ENCODE measurements at regions not wholly inside any gene's neighbourhood (a gene's known extent, or its start where the extent isn't known, plus 50 kb on each side); places are given as distances from the start of the nearest gene placed in this dataset.

DNA sequence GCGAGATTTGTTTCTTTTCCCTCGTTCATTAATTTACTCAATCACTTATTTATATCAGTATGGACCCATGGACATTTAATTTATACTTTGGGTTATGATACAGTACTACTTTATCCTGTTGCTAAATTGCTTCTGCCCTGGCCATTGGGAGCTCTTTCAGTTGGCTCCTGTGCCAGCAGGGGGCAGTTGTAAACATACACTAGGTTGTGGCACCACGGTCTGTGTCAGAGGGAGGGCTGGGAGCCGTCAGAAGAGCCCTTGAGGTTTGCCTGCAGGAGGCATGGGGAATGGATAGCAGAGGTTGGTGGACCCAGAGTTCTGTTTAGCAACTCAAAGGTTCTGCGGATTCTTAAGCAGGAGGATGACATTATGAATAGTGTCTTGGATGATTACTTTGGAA, 94.3 kb downstream of the ERCC5 start:
- TF ChIP-seq, protein P1, sequence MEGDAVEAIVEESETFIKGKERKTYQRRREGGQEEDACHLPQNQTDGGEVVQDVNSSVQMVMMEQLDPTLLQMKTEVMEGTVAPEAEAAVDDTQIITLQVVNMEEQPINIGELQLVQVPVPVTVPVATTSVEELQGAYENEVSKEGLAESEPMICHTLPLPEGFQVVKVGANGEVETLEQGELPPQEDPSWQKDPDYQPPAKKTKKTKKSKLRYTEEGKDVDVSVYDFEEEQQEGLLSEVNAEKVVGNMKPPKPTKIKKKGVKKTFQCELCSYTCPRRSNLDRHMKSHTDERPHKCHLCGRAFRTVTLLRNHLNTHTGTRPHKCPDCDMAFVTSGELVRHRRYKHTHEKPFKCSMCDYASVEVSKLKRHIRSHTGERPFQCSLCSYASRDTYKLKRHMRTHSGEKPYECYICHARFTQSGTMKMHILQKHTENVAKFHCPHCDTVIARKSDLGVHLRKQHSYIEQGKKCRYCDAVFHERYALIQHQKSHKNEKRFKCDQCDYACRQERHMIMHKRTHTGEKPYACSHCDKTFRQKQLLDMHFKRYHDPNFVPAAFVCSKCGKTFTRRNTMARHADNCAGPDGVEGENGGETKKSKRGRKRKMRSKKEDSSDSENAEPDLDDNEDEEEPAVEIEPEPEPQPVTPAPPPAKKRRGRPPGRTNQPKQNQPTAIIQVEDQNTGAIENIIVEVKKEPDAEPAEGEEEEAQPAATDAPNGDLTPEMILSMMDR (IDR thresholded peaks at IDR 0.05; ENCODE audit: borderline replicate concordance) = no peak
- H3K36me3 ChIP-seq = no peaks in the 10 kb centered on the region
- DNase-seq = no peak
- intact Hi-C loops (cut with micrococcal nuclease) = no loop called here
- H3K27ac ChIP-seq (replicated peaks) = no peak overlapping the region
- no peak overlapping the region for H3K4me3 ChIP-seq
- H3K4me1 ChIP-seq = no peaks in the 10 kb centered on the region
- H3K27me3 ChIP-seq (ENCODE audit: low read depth) = peaks cover 4% of the 10 kb centered on the region
- H3K9me3 ChIP-seq (replicated peaks) = peaks cover 17% of the 10 kb centered on the region

DNA sequence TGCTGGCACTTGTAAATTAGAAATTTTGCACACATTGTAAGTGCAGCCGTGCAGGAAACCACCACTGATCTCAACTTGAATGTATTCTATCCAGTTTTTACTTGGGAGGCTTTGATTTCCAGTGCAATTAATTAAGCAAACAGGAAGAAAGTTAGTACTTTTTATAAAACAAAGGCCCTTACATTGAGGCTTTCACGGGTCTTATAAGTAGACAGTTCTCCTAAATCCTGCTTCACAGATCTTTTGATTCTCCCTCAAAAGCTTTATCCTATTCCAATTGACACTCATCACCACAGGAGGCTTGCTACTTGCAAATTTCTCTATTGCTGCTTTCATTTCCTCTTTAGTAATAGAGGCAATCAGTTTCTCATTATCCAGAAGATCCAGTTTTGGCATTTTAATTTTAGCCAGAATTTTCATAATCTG, 90.1 kb downstream of the ERCC5 start:
- Histone ChIP-seq H3K27me3 (ENCODE audit: low read depth) (peaks cover 4% of the 10 kb centered on the region), H3K27ac (replicated peaks) (no peak overlapping the region), H3K4me1 (no peaks in the 10 kb centered on the region), H3K9me3 (replicated peaks) (peaks cover 7% of the 10 kb centered on the region), H3K36me3 (no peaks in the 10 kb centered on the region), H3K4me3 (no peak overlapping the region)
- TF ChIP-seq, protein P1 (IDR thresholded peaks at IDR 0.05; ENCODE audit: borderline replicate concordance) = no peak
- no peak for DNase-seq
- intact Hi-C loops (cut with micrococcal nuclease) = no loop called here

DNA sequence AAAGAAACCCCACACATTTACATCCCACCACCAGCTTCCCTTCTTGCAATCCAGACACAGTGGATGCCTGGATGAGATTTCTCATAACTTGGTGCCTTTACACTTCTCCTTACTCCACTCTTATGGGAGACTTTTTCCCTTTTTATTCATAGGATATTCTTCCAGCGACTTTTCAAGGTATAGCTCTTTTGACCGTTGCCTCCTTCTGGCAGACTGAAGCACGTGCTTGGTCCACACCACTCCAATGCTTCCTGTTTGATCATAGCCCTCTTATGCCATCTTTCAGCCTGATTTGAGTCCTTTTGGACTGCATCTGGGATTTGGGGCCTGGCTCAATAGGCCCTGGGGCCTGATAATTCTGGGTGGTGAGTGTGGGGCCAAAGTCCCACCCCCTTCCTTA, 87.7 kb downstream of the ERCC5 start:
- H3K9me3 ChIP-seq (replicated peaks) = no peaks in the 10 kb centered on the region
- TF ChIP-seq, protein P1 (IDR thresholded peaks at IDR 0.05; ENCODE audit: borderline replicate concordance) = no peak
- intact Hi-C loops (cut with micrococcal nuclease) = no loop called here
- no peak for DNase-seq
- H3K27me3 ChIP-seq (ENCODE audit: low read depth) = peaks cover under 1% of the 10 kb centered on the region
- H3K4me3 ChIP-seq = no peak overlapping the region
- H3K36me3 ChIP-seq = no peaks in the 10 kb centered on the region
- no peak overlapping the region for H3K27ac ChIP-seq (replicated peaks)
- H3K4me1 ChIP-seq = no peaks in the 10 kb centered on the region

DNA sequence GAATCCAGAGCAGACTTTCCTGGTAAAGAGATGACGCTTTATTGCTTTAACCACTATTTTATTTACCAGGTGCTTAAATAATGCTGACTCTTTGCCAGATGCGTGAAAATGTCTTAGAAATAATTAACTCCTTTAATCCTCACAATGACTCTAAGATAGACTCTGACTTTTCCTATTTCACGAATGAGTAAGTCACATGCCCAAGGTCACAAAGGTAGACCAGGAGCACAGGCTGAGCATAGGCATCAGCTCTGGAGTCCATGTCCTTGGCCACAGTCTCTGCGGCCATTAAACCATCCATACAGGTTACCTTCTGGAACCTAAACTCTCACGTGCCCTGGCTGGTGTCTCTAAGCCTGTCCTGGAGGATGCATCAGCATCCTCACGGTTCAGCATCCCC, 87.3 kb downstream of the ERCC5 start:
- no peak for DNase-seq
- Histone ChIP-seq H3K4me3 (no peak overlapping the region), H3K27ac (replicated peaks) (no peak overlapping the region), H3K27me3 (ENCODE audit: low read depth) (no peaks in the 10 kb centered on the region), H3K4me1 (no peaks in the 10 kb centered on the region), H3K36me3 (no peaks in the 10 kb centered on the region), H3K9me3 (replicated peaks) (no peaks in the 10 kb centered on the region)
- TF ChIP-seq, protein P1 (IDR thresholded peaks at IDR 0.05; ENCODE audit: borderline replicate concordance) = no peak
- intact Hi-C loops (cut with micrococcal nuclease) = no loop called here

DNA sequence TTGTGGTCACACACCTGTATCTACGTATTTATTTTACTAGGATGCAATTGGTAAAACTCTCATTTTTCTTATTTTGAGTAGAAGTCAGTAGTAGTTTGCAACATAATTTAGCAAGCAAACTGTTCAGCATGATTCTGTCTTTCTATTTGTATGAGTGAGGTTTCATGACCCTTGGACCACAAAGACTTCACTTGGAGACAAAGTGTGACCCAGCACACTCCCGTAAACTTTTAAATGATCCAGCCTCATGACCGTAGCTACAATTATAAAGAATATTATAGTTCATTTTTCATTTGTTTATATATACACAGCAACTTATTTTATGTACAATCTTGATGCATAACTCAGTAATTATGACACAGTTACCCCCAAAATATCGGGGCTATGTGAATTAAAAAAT, 86.5 kb downstream of the ERCC5 start:
- intact Hi-C loops (cut with micrococcal nuclease) = no loop called here
- H3K36me3 ChIP-seq = no peaks in the 10 kb centered on the region
- no peaks in the 10 kb centered on the region for H3K27me3 ChIP-seq (ENCODE audit: low read depth)
- no peak overlapping the region for H3K27ac ChIP-seq (replicated peaks)
- H3K4me1 ChIP-seq = no peaks in the 10 kb centered on the region
- DNase-seq = no peak
- no peak overlapping the region for H3K4me3 ChIP-seq
- H3K9me3 ChIP-seq (replicated peaks) = no peaks in the 10 kb centered on the region
- TF ChIP-seq, protein P1 (IDR thresholded peaks at IDR 0.05; ENCODE audit: borderline replicate concordance) = no peak

DNA sequence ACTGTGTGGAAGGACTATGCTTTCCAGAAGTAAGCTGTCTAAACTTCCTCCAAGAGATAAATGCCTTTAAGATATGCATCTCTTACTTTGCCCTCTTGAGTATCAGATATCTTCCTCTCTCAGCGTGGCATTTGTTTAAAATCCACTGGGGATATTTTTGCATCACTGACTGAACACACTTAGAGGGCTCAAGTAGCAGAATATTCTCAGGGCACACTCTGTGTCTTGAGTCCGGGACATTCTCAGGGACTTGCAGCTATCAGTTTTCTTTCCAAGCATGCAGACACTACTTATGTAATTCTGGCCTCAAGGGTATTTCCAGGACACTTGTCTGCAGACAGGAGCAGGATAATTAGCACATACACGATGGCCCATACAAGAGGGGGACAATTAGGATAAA, 84.7 kb downstream of the ERCC5 start:
- DNase-seq = no peak
- no peaks in the 10 kb centered on the region for H3K27me3 ChIP-seq (ENCODE audit: low read depth)
- intact Hi-C loops (cut with micrococcal nuclease) = no loop called here
- no peaks in the 10 kb centered on the region for H3K9me3 ChIP-seq (replicated peaks)
- no peaks in the 10 kb centered on the region for H3K36me3 ChIP-seq
- TF ChIP-seq, protein P1 (IDR thresholded peaks at IDR 0.05; ENCODE audit: borderline replicate concordance) = no peak
- H3K27ac ChIP-seq (replicated peaks) = no peak overlapping the region
- H3K4me3 ChIP-seq = no peak overlapping the region
- H3K4me1 ChIP-seq = no peaks in the 10 kb centered on the region

Data from left ventricle myocardium inferior (tissue), 1 donor.